GM12865 (cell line): ENCODE measurements at regions not wholly inside any gene's neighbourhood (a gene's known extent, or its start where the extent isn't known, plus 50 kb on each side); places are given as distances from the start of the nearest gene placed in this dataset.

ENCODE experiments used
- DNase-seq: peaks from one replicate; pipeline ENCODE4 v3.0.0; 2010; ENCODE audit warnings: low read depth
- H3K4me3 ChIP-seq: 2 replicates; pipeline ENCODE4 v1.5.1; 2011; ENCODE audit warnings: mild to moderate bottlenecking, low read depth, low read length, control low read depth
- TF ChIP-seq, protein P1 (sequence below): IDR thresholded peaks from 2 replicates; pipeline ENCODE4 v1.5.1; 2011; ENCODE audit warnings: low read length, control low read depth, low read depth, inconsistent platforms; ENCODE audit not compliant: insufficient read depth; ENCODE audit errors: missing control alignments

DNA sequence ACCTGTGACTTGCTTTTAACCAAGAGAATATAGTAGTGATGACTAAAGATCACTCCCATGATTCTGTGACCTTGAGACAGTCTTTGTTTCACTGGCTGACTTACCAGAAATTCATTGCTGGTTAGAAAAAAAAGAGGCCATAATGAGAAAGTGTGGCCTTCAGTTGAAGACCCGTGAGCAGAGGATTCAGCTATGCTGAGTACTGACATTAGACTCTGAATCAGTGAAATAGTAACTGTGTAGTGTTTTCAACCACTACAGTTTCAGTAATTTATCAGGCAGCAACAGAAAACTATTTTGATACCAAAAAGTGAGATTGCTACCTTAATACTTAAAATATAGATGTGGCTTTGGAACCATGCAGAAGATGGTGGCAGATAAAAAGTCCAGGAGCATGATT, 298.0 kb upstream of the KCND2 start:
- no peak overlapping the region for H3K4me3 ChIP-seq
- TF ChIP-seq, protein P1, sequence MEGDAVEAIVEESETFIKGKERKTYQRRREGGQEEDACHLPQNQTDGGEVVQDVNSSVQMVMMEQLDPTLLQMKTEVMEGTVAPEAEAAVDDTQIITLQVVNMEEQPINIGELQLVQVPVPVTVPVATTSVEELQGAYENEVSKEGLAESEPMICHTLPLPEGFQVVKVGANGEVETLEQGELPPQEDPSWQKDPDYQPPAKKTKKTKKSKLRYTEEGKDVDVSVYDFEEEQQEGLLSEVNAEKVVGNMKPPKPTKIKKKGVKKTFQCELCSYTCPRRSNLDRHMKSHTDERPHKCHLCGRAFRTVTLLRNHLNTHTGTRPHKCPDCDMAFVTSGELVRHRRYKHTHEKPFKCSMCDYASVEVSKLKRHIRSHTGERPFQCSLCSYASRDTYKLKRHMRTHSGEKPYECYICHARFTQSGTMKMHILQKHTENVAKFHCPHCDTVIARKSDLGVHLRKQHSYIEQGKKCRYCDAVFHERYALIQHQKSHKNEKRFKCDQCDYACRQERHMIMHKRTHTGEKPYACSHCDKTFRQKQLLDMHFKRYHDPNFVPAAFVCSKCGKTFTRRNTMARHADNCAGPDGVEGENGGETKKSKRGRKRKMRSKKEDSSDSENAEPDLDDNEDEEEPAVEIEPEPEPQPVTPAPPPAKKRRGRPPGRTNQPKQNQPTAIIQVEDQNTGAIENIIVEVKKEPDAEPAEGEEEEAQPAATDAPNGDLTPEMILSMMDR: no peak
- DNase-seq: peak; percentile 20

DNA sequence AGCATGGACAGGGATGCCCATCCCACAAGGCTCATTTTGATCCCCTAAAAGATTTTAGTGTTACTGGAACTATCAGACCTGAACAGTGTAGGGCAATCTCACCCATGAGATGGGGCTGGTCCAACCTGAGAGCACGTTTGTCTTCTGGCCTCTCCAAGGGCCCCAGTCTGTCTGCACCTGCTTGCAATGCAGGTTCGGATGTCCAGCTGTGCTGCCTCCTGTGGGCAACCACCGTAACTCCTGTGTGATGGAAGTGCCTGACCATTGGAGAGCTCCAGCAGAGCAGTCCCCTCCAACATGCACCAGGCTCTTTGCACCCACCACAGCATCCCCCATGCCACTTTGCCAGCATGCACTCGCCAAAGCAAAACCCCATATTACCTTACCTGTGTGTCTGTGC, 290.1 kb upstream of the KCND2 start:
- H3K4me3 ChIP-seq: no peak overlapping the region
- TF ChIP-seq, protein P1: no peak

DNA sequence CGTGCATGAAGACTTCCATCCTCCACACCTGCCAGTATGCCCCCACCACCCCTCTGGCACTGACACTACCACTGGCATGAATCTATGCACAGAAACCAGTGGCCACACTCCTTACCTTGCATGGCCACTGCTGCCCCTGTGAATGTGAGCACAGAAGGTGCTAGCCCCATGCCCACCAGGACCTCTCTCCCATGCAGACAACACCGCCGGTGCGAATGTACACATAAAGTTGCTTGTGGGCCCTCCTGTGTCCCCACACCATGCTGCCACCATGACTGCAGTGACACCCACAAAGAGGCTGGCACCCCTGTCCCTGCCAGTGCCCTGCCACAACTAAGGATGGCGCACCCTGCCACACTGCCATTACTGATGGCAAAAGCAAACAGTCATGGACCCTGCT, 289.5 kb upstream of the KCND2 start:
- no peak overlapping the region for H3K4me3 ChIP-seq
- TF ChIP-seq, protein P1: no peak
- no peak for DNase-seq

More for the DNA sequence above, 290.1 kb upstream of the KCND2 start:
- DNase-seq: no peak

GRCh38 chr7:119984247-119984646, 288.7 kb upstream of the KCND2 start:
- DNase-seq: no peak
- TF ChIP-seq, protein P1: no peak
- no peak overlapping the region for H3K4me3 ChIP-seq

GRCh38 chr7:119988401-119988800, 284.6 kb upstream of the KCND2 start:
- no peak for DNase-seq
- H3K4me3 ChIP-seq: no peak overlapping the region
- TF ChIP-seq, protein P1: no peak

DNA sequence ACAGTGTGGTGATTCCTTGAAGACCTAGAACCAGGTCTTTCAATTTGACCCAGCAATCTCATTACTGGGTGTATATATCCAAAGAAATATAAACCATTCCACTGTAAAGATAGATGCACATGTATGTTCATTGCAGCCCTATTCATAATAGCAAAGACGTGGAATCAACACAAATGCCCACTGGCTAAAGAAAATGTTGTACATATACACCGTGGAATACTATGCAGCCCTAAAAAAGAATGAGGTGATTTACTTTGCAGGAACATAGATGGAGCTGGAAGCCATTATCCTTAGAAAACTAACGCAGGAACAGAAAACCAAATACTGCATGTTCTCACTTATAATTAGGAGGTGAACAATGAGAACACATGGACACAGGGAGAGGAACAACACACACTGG, 278.0 kb upstream of the KCND2 start:
- TF ChIP-seq, protein P1: no peak
- no peak for DNase-seq

DNA sequence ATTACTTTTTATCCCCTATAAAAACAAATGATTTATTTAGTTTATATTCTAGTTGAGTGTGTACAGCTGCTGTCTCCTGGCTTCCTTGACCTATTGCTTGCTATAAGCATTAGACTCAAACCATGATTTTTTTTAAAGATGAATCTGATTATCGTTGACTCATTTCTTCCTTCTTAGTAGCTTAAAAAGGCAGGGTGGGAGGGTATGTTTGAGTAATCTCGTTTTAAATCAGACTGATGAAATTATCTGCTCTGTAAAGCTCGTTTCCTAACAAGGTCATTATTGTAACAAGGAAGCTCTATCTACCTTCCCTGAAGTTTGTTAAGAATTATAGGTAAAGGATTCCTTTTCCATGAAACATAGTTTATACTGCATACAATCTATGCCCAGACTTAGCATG, 276.3 kb upstream of the KCND2 start:
- DNase-seq: peak; percentile 14
- no peak overlapping the region for H3K4me3 ChIP-seq
- TF ChIP-seq, protein P1: no peak

More for the DNA sequence above, 278.0 kb upstream of the KCND2 start:
- H3K4me3 ChIP-seq: no peak overlapping the region
